Naive B cell (primary cell): ENCODE measurements at regions not wholly inside any gene's neighbourhood (a gene's known extent, or its start where the extent isn't known, plus 50 kb on each side); places are given as distances from the start of the nearest gene placed in this dataset.
"Not testable (repeated sequence)": the region's sequence is repeated elsewhere in the genome, so short reads cannot be mapped to it uniquely, and the experiment has no call there.

ENCODE experiments used
- ATAC-seq, 2 donors: fragments of 150-1000 bp; cut with Tn5 transposase; 2 replicates each; pipeline ENCODE4 v1.10.0; 2021; ENCODE audit warnings: low read depth in 2 of 2, mild to moderate bottlenecking in 2 of 2, moderate library complexity in 2 of 2
- DNase-seq: peaks from one replicate; pipeline ENCODE4 v3.0.0; 2022
- H3K27ac Mint-ChIP-seq, 6 donors: one replicate each; pipeline ENCODE4 v1.8.0; 2020 to 2022; ENCODE audit warnings: mild to moderate bottlenecking in 6 of 6, mixed read lengths in 6 of 6, moderate library complexity in 5 of 6, inconsistent platforms in 2 of 6
- H3K27me3 Mint-ChIP-seq, 3 donors: one replicate each; pipeline ENCODE4 v1.8.0; 2021 to 2022; ENCODE audit warnings: mixed read lengths in 3 of 3, mild to moderate bottlenecking in 1 of 3
- H3K36me3 Mint-ChIP-seq, 2 donors: one replicate each; pipeline ENCODE4 v1.8.0; 2020 to 2022; ENCODE audit warnings: mixed read lengths in 2 of 2, inconsistent platforms in 1 of 2, mild to moderate bottlenecking in 1 of 2
- H3K4me1 Mint-ChIP-seq, 3 donors: one replicate each; pipeline ENCODE4 v1.8.0; 2020 to 2022; ENCODE audit warnings: mixed read lengths in 3 of 3, inconsistent platforms in 1 of 3, mild to moderate bottlenecking in 1 of 3, moderate library complexity in 1 of 3
- H3K4me3 Mint-ChIP-seq, 8 donors: one replicate each; pipeline ENCODE4 v1.8.0; 2020 to 2022; ENCODE audit warnings: mild to moderate bottlenecking in 8 of 8, mixed read lengths in 8 of 8, moderate library complexity in 8 of 8, inconsistent platforms in 2 of 8
- H3K9me3 Mint-ChIP-seq, 7 donors: one replicate each; pipeline ENCODE4 v1.8.0; 2020 to 2022; ENCODE audit warnings: mixed read lengths in 7 of 7, mild to moderate bottlenecking in 5 of 7, inconsistent platforms in 2 of 7, moderate library complexity in 1 of 7

DNA sequence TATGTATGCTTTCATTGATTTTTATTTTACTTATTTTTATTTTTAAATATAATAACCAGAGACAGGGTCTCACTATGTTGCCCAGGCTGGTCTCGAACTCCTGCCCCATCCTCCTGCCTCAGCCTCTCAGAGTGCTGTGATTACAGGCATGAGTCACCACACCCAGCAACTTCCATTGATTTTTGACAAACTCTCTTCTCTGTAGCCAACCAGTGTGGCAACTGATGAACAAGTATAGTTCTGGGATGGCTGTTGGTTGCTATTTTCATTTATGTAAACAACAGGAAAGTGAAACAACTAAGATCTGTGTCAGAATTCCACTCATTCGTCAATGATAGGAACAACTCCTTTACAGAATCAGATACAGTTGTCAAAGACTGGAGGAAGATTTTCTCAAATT is 356.7 kb upstream of the JARID2 start:
- no peak overlapping the region for H3K27ac Mint-ChIP-seq
- H3K4me1 Mint-ChIP-seq = peaks cover 9 to 14% (median 9%) of the 10 kb centered on the region in 3 donors
- peaks cover 5 to 13% of the 10 kb centered on the region in 2 donors for H3K36me3 Mint-ChIP-seq
- ATAC-seq (no peak), DNase-seq (no peak)
- H3K27me3 Mint-ChIP-seq = no peaks in the 10 kb centered on the region
- no peak overlapping the region for H3K4me3 Mint-ChIP-seq
- peaks cover 0 to 9% (median 3%) of the 10 kb centered on the region in 7 donors for H3K9me3 Mint-ChIP-seq

DNA sequence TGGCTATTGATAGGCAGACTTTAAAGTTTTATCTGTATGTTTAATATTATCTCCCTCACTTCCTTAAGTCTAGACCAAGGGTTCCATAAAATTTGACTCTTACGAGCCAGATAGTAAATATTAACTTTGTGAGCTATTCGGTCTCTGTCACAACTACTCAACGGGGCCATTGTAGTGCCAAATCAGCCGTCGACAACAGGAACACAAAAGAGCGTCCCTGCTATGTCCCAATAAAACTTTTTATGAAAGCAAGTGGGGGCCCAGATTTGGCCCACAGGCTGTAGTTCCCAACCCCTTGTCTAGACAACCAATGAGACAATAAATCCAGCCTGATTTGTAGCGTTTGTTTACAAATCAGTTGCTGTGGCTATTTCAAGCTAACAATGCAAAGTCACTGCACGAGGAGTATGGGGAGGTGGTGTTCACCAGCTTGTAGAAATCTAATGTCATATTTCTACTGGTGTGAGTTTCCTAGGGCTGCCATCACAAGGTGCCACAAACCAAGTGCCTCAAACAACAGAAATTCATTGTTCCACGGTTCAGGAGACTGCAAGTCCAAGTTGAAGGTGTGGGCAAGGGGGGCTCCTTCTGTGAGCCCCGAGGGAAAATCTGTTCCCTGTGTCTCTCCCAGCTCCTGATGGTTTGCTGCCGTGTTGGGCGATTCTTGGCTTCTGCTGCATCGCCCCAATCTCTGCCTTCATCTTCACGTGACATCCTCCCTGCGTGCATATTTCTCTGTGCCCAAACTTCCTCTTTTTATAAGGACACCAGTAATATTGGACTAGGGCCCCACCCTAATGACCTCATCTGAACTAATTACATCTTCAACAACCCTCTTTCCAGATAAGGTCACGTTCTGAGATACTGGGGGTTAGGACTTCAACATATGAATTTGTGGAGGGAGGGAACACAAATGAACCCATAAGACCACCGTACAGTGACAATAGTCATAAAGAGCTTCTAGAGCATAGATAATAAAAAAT is 356.0 kb upstream of the JARID2 start:
- DNase-seq = no peak
- peaks cover 0 to 9% (median 3%) of the 10 kb centered on the region in 7 donors for H3K9me3 Mint-ChIP-seq

GRCh38 chr6:14891820-14892375 is 354.0 kb upstream of the JARID2 start:
- Mint-ChIP-seq H3K4me1 (peaks cover 9 to 16% (median 9%) of the 10 kb centered on the region in 3 donors), H3K27ac (peak overlapping the region in 1 of 6 donors; percentile 30), H3K36me3 (peaks cover 5 to 13% of the 10 kb centered on the region in 2 donors)
- not testable (repeated sequence) for DNase-seq, H3K4me3 Mint-ChIP-seq, H3K27me3 Mint-ChIP-seq, H3K9me3 Mint-ChIP-seq, ATAC-seq

More for the DNA sequence above, 356.0 kb upstream of the JARID2 start:
- no peaks in the 10 kb centered on the region for H3K27me3 Mint-ChIP-seq
- H3K36me3 Mint-ChIP-seq = peaks cover 5 to 13% of the 10 kb centered on the region in 2 donors
- ATAC-seq = no peak
- H3K4me3 Mint-ChIP-seq = no peak overlapping the region
- peak overlapping the region in 1 of 6 donors; percentile 74 for H3K27ac Mint-ChIP-seq
- H3K4me1 Mint-ChIP-seq = peaks cover 9 to 14% (median 9%) of the 10 kb centered on the region in 3 donors

DNA sequence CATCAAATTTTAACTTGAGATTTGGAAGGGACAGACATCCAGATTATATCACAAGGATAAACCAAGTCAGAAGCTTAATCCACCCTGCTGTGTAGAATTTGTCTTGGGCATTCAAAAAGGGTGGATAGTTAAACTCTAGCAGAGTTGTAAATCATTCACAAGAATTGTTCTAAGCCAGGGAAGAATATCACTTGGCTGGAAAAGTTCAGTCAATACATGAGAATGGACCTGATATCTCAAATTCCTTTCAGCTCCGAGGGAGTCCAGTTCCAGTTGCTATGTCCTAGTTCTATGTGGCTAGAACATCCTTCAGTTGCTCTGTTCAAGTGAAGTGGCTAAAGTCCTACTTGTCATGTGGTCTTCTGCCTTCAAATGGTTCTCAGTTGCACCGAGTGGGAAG is 351.8 kb upstream of the JARID2 start:
- Mint-ChIP-seq H3K27me3 (no peaks in the 10 kb centered on the region), H3K27ac (no peak overlapping the region), H3K9me3 (peaks cover 0 to 9% (median 3%) of the 10 kb centered on the region in 7 donors), H3K36me3 (peaks cover 5 to 13% of the 10 kb centered on the region in 2 donors), H3K4me1 (peaks cover 13 to 26% (median 22%) of the 10 kb centered on the region in 3 donors), H3K4me3 (no peak overlapping the region)
- no peak for ATAC-seq
- no peak for DNase-seq

GRCh38 chr6:14896475-14896874 is 349.4 kb upstream of the JARID2 start:
- Mint-ChIP-seq H3K4me3 (peak overlapping the region in 1 of 8 donors; percentile 4), H3K9me3 (peaks cover 0 to 6% (median 1%) of the 10 kb centered on the region in 7 donors), H3K4me1 (peaks cover 9 to 26% (median 22%) of the 10 kb centered on the region in 3 donors), H3K27me3 (no peaks in the 10 kb centered on the region), H3K27ac (peak overlapping the region in 1 of 6 donors; percentile 65), H3K36me3 (peaks cover 0 to 6% of the 10 kb centered on the region in 2 donors)
- ATAC-seq = no peak
- DNase-seq = no peak

GRCh38 chr6:14897831-14898230 is 348.0 kb upstream of the JARID2 start:
- DNase-seq (peak; percentile 26), ATAC-seq (peak; percentile 71 to 87)
- Mint-ChIP-seq H3K9me3 (peaks cover 0 to 6% (median 0%) of the 10 kb centered on the region in 7 donors), H3K4me3 (peak overlapping the region in 5 of 8 donors; percentile 20 to 70 (median 45)), H3K36me3 (peaks cover 0 to 6% of the 10 kb centered on the region in 2 donors), H3K27ac (peak overlapping the region in 3 of 6 donors; percentile 13 to 86 (median 39)), H3K27me3 (no peaks in the 10 kb centered on the region), H3K4me1 (peaks cover 9 to 25% (median 20%) of the 10 kb centered on the region in 3 donors)

DNA sequence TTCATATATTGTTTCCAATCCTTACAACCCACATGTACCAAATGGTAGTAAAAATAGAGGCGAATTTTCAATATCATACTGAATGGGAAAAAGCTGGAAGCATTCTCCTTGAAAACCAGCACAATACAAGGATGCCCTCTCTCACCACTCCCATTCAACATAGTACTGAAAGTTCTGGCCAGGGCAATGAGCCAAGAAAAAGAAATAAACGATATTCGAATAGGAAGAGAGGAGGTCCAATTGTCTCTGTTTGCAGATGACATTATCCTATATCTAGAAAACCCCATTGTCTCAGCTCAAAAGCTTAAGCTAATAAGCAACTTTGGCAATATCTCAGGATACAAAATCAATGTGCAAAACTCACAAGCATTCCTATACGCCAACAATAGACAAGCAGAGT is 346.4 kb upstream of the JARID2 start:
- not testable (repeated sequence) for ATAC-seq, H3K27me3 Mint-ChIP-seq, H3K9me3 Mint-ChIP-seq, H3K36me3 Mint-ChIP-seq, H3K4me3 Mint-ChIP-seq, H3K27ac Mint-ChIP-seq, DNase-seq
- H3K4me1 Mint-ChIP-seq = peaks cover 14 to 41% (median 35%) of the 10 kb centered on the region in 3 donors

- Mint-ChIP-seq H3K9me3 (peaks cover 0 to 2% (median 0%) of the 10 kb centered on the region in 7 donors), H3K27me3 (no peaks in the 10 kb centered on the region)
Observed at GRCh38 chr6:14900919-14901318, 344.9 kb upstream of the JARID2 start.

GRCh38 chr6:14903176-14904038 is 342.5 kb upstream of the JARID2 start:
- H3K4me3 Mint-ChIP-seq = peak overlapping the region in 5 of 8 donors; percentile 35 to 81 (median 47)
- H3K4me1 Mint-ChIP-seq = peaks cover 12 to 48% (median 42%) of the 10 kb centered on the region in 3 donors
- H3K27ac Mint-ChIP-seq = peak overlapping the region in 5 of 6 donors; percentile 22 to 75 (median 53)
- peaks cover 0 to 2% (median 0%) of the 10 kb centered on the region in 7 donors for H3K9me3 Mint-ChIP-seq
- DNase-seq = peak; percentile 30
- H3K27me3 Mint-ChIP-seq = no peaks in the 10 kb centered on the region
- H3K36me3 Mint-ChIP-seq = no peaks in the 10 kb centered on the region
- peak; percentile 93 to 95 for ATAC-seq

More at GRCh38 chr6:14900919-14901318, 344.9 kb upstream of the JARID2 start:
- Mint-ChIP-seq H3K27ac (no peak overlapping the region), H3K4me1 (peaks cover 14 to 46% (median 39%) of the 10 kb centered on the region in 3 donors), H3K4me3 (no peak overlapping the region), H3K36me3 (no peaks in the 10 kb centered on the region)
- no peak for ATAC-seq
- no peak for DNase-seq

- H3K36me3 Mint-ChIP-seq = no peaks in the 10 kb centered on the region
- H3K4me3 Mint-ChIP-seq = no peak overlapping the region
- H3K27ac Mint-ChIP-seq = peak overlapping the region in 1 of 6 donors; percentile 10
- H3K9me3 Mint-ChIP-seq = peaks cover 0 to 1% (median 0%) of the 10 kb centered on the region in 7 donors
- ATAC-seq (no peak), DNase-seq (no peak)
- H3K27me3 Mint-ChIP-seq = no peaks in the 10 kb centered on the region
- peaks cover 15 to 66% (median 43%) of the 10 kb centered on the region in 3 donors for H3K4me1 Mint-ChIP-seq
Observed at GRCh38 chr6:14905201-14905600, 340.7 kb upstream of the JARID2 start.

- Mint-ChIP-seq H3K9me3 (peaks cover 0 to 6% (median 0%) of the 10 kb centered on the region in 7 donors), H3K27me3 (no peaks in the 10 kb centered on the region), H3K4me3 (no peak overlapping the region), H3K4me1 (peaks cover 30 to 77% (median 57%) of the 10 kb centered on the region in 3 donors), H3K27ac (no peak overlapping the region), H3K36me3 (no peaks in the 10 kb centered on the region)
- ATAC-seq (no peak), DNase-seq (no peak)
Observed at GRCh38 chr6:14906621-14907020, 339.2 kb upstream of the JARID2 start.

- Mint-ChIP-seq H3K4me3 (peak overlapping the region; percentile 8 to 88 (median 81)), H3K4me1 (peaks cover 30 to 62% (median 46%) of the 10 kb centered on the region in 3 donors), H3K9me3 (peaks cover 0 to 6% (median 0%) of the 10 kb centered on the region in 7 donors), H3K27me3 (no peaks in the 10 kb centered on the region), H3K36me3 (no peaks in the 10 kb centered on the region), H3K27ac (peak overlapping the region; percentile 88 to 97 (median 93))
- ATAC-seq (peak; percentile 97 to 98), DNase-seq (peak; percentile 76)
Observed at GRCh38 chr6:14910692-14911547, 334.9 kb upstream of the JARID2 start.
